ENCODE measurements at regions not wholly inside any gene's neighbourhood (a gene's known extent, or its start where the extent isn't known, plus 50 kb on each side); places are given as distances from the start of the nearest gene placed in this dataset.

GRCh38 chr1:30645807-30646206, 77.6 kb downstream of the MATN1 start:
- TF ChIP-seq USF2 (IDR thresholded peaks at IDR 0.05) (no peak), FOSL2 (IDR thresholded peaks at IDR 0.05) (no peak), FOSL2 (CRISPR knock-in tag; IDR thresholded peaks at IDR 0.05) (no peak), JUN (IDR thresholded peaks at IDR 0.05) (no peak), CTCF (IDR thresholded peaks at IDR 0.05) (no peak), EP300 (IDR thresholded peaks at IDR 0.05) (no peak), RNF2 (IDR thresholded peaks at IDR 0.05; ENCODE audit: borderline replicate concordance, low read depth) (no peak)
